CD14-positive monocyte (primary cell): ENCODE measurements at regions not wholly inside any gene's neighbourhood (a gene's known extent, or its start where the extent isn't known, plus 50 kb on each side); places are given as distances from the start of the nearest gene placed in this dataset.

Experiments
- DNase-seq, 3 donors: peaks; one replicate each; pipeline ENCODE4 v3.0.0-alpha.2; 2011 to 2022
- H2AFZ ChIP-seq: 2 replicates; pipeline ENCODE4 v1.6.0; 2012; ENCODE audit warnings: mild to moderate bottlenecking, low read depth, low read length, inconsistent platforms; ENCODE audit not compliant: insufficient read depth, poor library complexity, severe bottlenecking
- H3K27ac ChIP-seq, 2 donors: 1 replicate in 1 of 2; 2 replicates in 1 of 2; pipeline ENCODE4 v1.5.1; 2012 to 2013; ENCODE audit warnings: low read length in 2 of 2, control low read depth in 1 of 2, inconsistent platforms in 1 of 2, low read depth in 1 of 2, mild to moderate bottlenecking in 1 of 2
- H3K27me3 ChIP-seq, 2 donors: one replicate each; pipeline versions ENCODE4 v1.6.0 to v1.6.1; 2011 to 2013; ENCODE audit warnings: low read length in 2 of 2; ENCODE audit not compliant: control insufficient read depth in 2 of 2, insufficient read depth in 2 of 2
- H3K36me3 ChIP-seq, 2 donors: replicated peaks in 1 of 2; 1 replicate in 1 of 2; 2 replicates in 1 of 2; pipeline versions ENCODE4 v1.5.1 to v1.6.1; 2012 to 2013; ENCODE audit warnings: low read length in 2 of 2, control low read depth in 1 of 2, inconsistent platforms in 1 of 2, mild to moderate bottlenecking in 1 of 2; ENCODE audit not compliant: insufficient read depth in 2 of 2, control insufficient read depth in 1 of 2
- H3K4me1 ChIP-seq, 2 donors: 1 replicate in 1 of 2; 2 replicates in 1 of 2; pipeline versions ENCODE4 v1.5.1 to v1.6.1; 2012 to 2013; ENCODE audit warnings: low read length in 2 of 2, control low read depth in 1 of 2, inconsistent platforms in 1 of 2, mild to moderate bottlenecking in 1 of 2, moderate library complexity in 1 of 2; ENCODE audit not compliant: insufficient read depth in 2 of 2, control insufficient read depth in 1 of 2
- H3K4me2 ChIP-seq: replicated peaks from 2 replicates; pipeline ENCODE3; 2012; ENCODE audit warnings: low read length, moderate library complexity, mild to moderate bottlenecking; ENCODE audit not compliant: poor library complexity, severe bottlenecking; ENCODE audit errors: extremely low read depth
- H3K4me3 ChIP-seq, 3 experiments: fragments of 200-600 bp in 1 of 3; sonication (generic) in 1 of 3; replicated peaks in 1 of 3; 1 replicate in 2 of 3; 2 replicates in 1 of 3; pipeline ENCODE4 v1.5.1; 2011 to 2013; ENCODE audit warnings: low read length in 3 of 3, mild to moderate bottlenecking in 3 of 3, control low read depth in 2 of 3, low read depth in 2 of 3, inconsistent platforms in 1 of 3, moderate library complexity in 1 of 3
- H3K79me2 ChIP-seq: 2 replicates; pipeline ENCODE4 v1.6.0; 2012; ENCODE audit warnings: mild to moderate bottlenecking, control low read depth, inconsistent platforms, low read length, moderate library complexity; ENCODE audit not compliant: insufficient read depth
- H3K9ac ChIP-seq: 2 replicates; pipeline ENCODE4 v1.6.0; 2017; ENCODE audit warnings: low read length, mild to moderate bottlenecking; ENCODE audit not compliant: insufficient read depth, poor library complexity, severe bottlenecking
- H3K9me3 ChIP-seq, 2 donors: replicated peaks in 1 of 2; 1 replicate in 1 of 2; 2 replicates in 1 of 2; pipeline versions ENCODE4 v1.5.1 to v1.6.1; 2012 to 2013; ENCODE audit warnings: low read length in 2 of 2, control low read depth in 1 of 2; ENCODE audit not compliant: control insufficient read depth in 1 of 2, insufficient read depth in 1 of 2
- H4K20me1 ChIP-seq: 2 replicates; pipeline ENCODE4 v1.6.0; 2012; ENCODE audit warnings: mild to moderate bottlenecking, low read length, control low read depth, moderate library complexity; ENCODE audit not compliant: insufficient read depth
- H3K27ac Mint-ChIP-seq, 7 donors: one replicate each; pipeline ENCODE4 v1.8.0; 2020; ENCODE audit warnings: mild to moderate bottlenecking in 7 of 7, mixed read lengths in 7 of 7, moderate library complexity in 6 of 7, inconsistent platforms in 2 of 7
- H3K27me3 Mint-ChIP-seq, 3 donors: one replicate each; pipeline ENCODE4 v1.8.0; 2021 to 2022; ENCODE audit warnings: low read depth in 3 of 3, mild to moderate bottlenecking in 3 of 3, mixed read lengths in 3 of 3, moderate library complexity in 3 of 3, inconsistent platforms in 1 of 3
- H3K36me3 Mint-ChIP-seq, 2 donors: one replicate each; pipeline ENCODE4 v1.8.0; 2020; ENCODE audit warnings: mixed read lengths in 2 of 2, inconsistent platforms in 1 of 2, mild to moderate bottlenecking in 1 of 2
- H3K4me1 Mint-ChIP-seq: one replicate; pipeline ENCODE4 v1.8.0; 2020; ENCODE audit warnings: mild to moderate bottlenecking, mixed read lengths
- H3K4me3 Mint-ChIP-seq, 2 donors: one replicate each; pipeline ENCODE4 v1.8.0; 2020; ENCODE audit warnings: mild to moderate bottlenecking in 2 of 2, mixed read lengths in 2 of 2, moderate library complexity in 1 of 2
- H3K9me3 Mint-ChIP-seq, 7 donors: one replicate each; pipeline ENCODE4 v1.8.0; 2020 to 2022; ENCODE audit warnings: mixed read lengths in 7 of 7, mild to moderate bottlenecking in 6 of 7, moderate library complexity in 6 of 7, inconsistent platforms in 2 of 7
- CTCF ChIP-seq: fragments of 200-600 bp; IDR thresholded peaks from one replicate; pipeline ENCODE4 v1.8.0; 2022; ENCODE audit warnings: antibody characterized with exemption, mild to moderate bottlenecking
- WGBS: methylation state at CpG from one replicate; pipeline ENCODE4 v1.1.5; 2013; ENCODE audit warnings: missing lambda C conversion rate; ENCODE audit not compliant: insufficient coverage; 5-methylcytosine and 5-hydroxymethylcytosine counted together
- intact Hi-C, 2 donors: fragments of 100-400 bp; cut with micrococcal nuclease; formaldehyde crosslinking; loops; one replicate each; pipeline versions ENCODE4 v1.15.0 to v1.15.1; 2023

- no peak overlapping the region for H3K27ac ChIP-seq
Observed at GRCh38 chr7:116394106-116394505, 105.4 kb upstream of the CAV2 start.

GRCh38 chr7:116395141-116395791 is 104.3 kb upstream of the CAV2 start:
- TF ChIP-seq CTCF = no peak
- Histone ChIP-seq H4K20me1 (no peaks in the 10 kb centered on the region), H3K79me2 (no peaks in the 10 kb centered on the region), H3K4me2 (no peak overlapping the region), H3K4me1 (no peaks in the 10 kb centered on the region), H3K9ac (no peak overlapping the region), H3K27me3 (no peaks in the 10 kb centered on the region), H3K27ac (no peak overlapping the region), H3K36me3 (no peaks in the 10 kb centered on the region), H2AFZ (no peak overlapping the region), H3K9me3 (no peaks in the 10 kb centered on the region), H3K4me3 (no peak overlapping the region)
- Mint-ChIP-seq H3K27ac (no peak overlapping the region), H3K4me1 (no peaks in the 10 kb centered on the region), H3K27me3 (peaks cover 1 to 2% (median 2%) of the 10 kb centered on the region in 3 donors), H3K36me3 (no peaks in the 10 kb centered on the region), H3K9me3 (peaks cover 0 to 6% (median 2%) of the 10 kb centered on the region in 7 donors), H3K4me3 (no peak overlapping the region)
- intact Hi-C loops = no loop called here
- DNase-seq = no peak
- WGBS = 50% methylated on average over 1 of the region's 3 CpGs

More at GRCh38 chr7:116394106-116394505, 105.4 kb upstream of the CAV2 start:
- Histone ChIP-seq H3K4me3 (no peak overlapping the region), H3K4me1 (no peaks in the 10 kb centered on the region), H3K9ac (no peak overlapping the region), H3K9me3 (no peaks in the 10 kb centered on the region), H3K27me3 (no peaks in the 10 kb centered on the region), H4K20me1 (no peaks in the 10 kb centered on the region), H3K4me2 (no peak overlapping the region), H3K36me3 (no peaks in the 10 kb centered on the region), H2AFZ (no peak overlapping the region), H3K79me2 (no peaks in the 10 kb centered on the region)
- intact Hi-C loops = no loop called here
- Mint-ChIP-seq H3K9me3 (peaks cover 0 to 6% (median 2%) of the 10 kb centered on the region in 7 donors), H3K4me3 (no peak overlapping the region), H3K27me3 (peaks cover 1 to 2% (median 2%) of the 10 kb centered on the region in 3 donors), H3K36me3 (no peaks in the 10 kb centered on the region), H3K27ac (no peak overlapping the region), H3K4me1 (no peaks in the 10 kb centered on the region)
- no peak for DNase-seq
- TF ChIP-seq CTCF = no peak
- WGBS = no CpG with 5 or more reads among the region's 11 CpGs
